ENCODE measurements at regions not wholly inside any gene's neighbourhood (a gene's known extent, or its start where the extent isn't known, plus 50 kb on each side); places are given as distances from the start of the nearest gene placed in this dataset.

GRCh38 chr18:42474577-42474976, 519.5 kb downstream of the PIK3C3 start:
- Histone ChIP-seq H3K4me3 (ENCODE audit: low read length) (no peak overlapping the region), H3K27ac (ENCODE audit: low read length) (no peak overlapping the region), H3K4me2 (ENCODE audit: low read length) (no peak overlapping the region), H3K9me3 (ENCODE audit: low read length) (no peaks in the 10 kb centered on the region), H3K9me2 (replicated peaks; ENCODE audit: low read length) (no peaks in the 10 kb centered on the region), H3K9ac (ENCODE audit: low read length) (no peak overlapping the region), H3K4me1 (ENCODE audit: insufficient read depth, low read length) (no peaks in the 10 kb centered on the region), H2AFZ (ENCODE audit: low read length) (no peak overlapping the region), H3K79me2 (ENCODE audit: low read length) (no peaks in the 10 kb centered on the region), H3F3A (ENCODE audit: low read length, unreplicated experiment) (no peaks in the 10 kb centered on the region), H3K27me3 (ENCODE audit: low read length) (no peaks in the 10 kb centered on the region), H4K20me1 (ENCODE audit: low read length) (no peaks in the 10 kb centered on the region), H3K36me3 (ENCODE audit: low read depth, low read length) (no peaks in the 10 kb centered on the region)
- no peak for ATAC-seq
- ChIA-PET POLR2A (ENCODE audit: unreplicated experiment) (no interaction called here), CTCF (no interaction called here)
- TF ChIP-seq CTCF (conservative IDR thresholded peaks at IDR 0.05; ENCODE audit: low read depth, low read length): no peak
- no peak for TF ChIP-seq EZH2 (IDR thresholded peaks at IDR 0.05; ENCODE audit: low read length, unreplicated experiment)
- TF ChIP-seq EZH2phosphoT487 (IDR thresholded peaks at IDR 0.05; ENCODE audit: borderline replicate concordance, low read length): no peak
- DNase-seq: no peak
- intact Hi-C loops (cut with micrococcal nuclease): no loop called here
- BruUV-seq (replicated peaks): no TSS peak

GRCh38 chr18:42475157-42475556, 520.1 kb downstream of the PIK3C3 start:
- H3K9ac ChIP-seq (ENCODE audit: low read length): no peak overlapping the region
- H3K4me1 ChIP-seq (ENCODE audit: insufficient read depth, low read length): no peaks in the 10 kb centered on the region
- DNase-seq: no peak
- H3K36me3 ChIP-seq (ENCODE audit: low read depth, low read length): no peaks in the 10 kb centered on the region
- no peak overlapping the region for H3K4me3 ChIP-seq (ENCODE audit: low read length)
- H3K9me2 ChIP-seq (replicated peaks; ENCODE audit: low read length): no peaks in the 10 kb centered on the region
- H3K79me2 ChIP-seq (ENCODE audit: low read length): no peaks in the 10 kb centered on the region
- ChIA-PET CTCF (no interaction called here), POLR2A (ENCODE audit: unreplicated experiment) (no interaction called here)
- TF ChIP-seq EZH2phosphoT487 (IDR thresholded peaks at IDR 0.05; ENCODE audit: borderline replicate concordance, low read length): no peak
- no peak for TF ChIP-seq EZH2 (IDR thresholded peaks at IDR 0.05; ENCODE audit: low read length, unreplicated experiment)
- no peak for TF ChIP-seq CTCF (conservative IDR thresholded peaks at IDR 0.05; ENCODE audit: low read depth, low read length)
- no TSS peak for BruUV-seq (replicated peaks)
- intact Hi-C loops (cut with micrococcal nuclease): no loop called here
- no peak for ATAC-seq
- H2AFZ ChIP-seq (ENCODE audit: low read length): no peak overlapping the region
- H3K27me3 ChIP-seq (ENCODE audit: low read length): no peaks in the 10 kb centered on the region
- H3K27ac ChIP-seq (ENCODE audit: low read length): no peak overlapping the region
- no peaks in the 10 kb centered on the region for H3K9me3 ChIP-seq (ENCODE audit: low read length)
- no peaks in the 10 kb centered on the region for H3F3A ChIP-seq (ENCODE audit: low read length, unreplicated experiment)
- H3K4me2 ChIP-seq (ENCODE audit: low read length): no peak overlapping the region
- H4K20me1 ChIP-seq (ENCODE audit: low read length): no peaks in the 10 kb centered on the region

GRCh38 chr18:42477267-42477666, 522.2 kb downstream of the PIK3C3 start:
- DNase-seq: no peak
- no peaks in the 10 kb centered on the region for H3K9me3 ChIP-seq (ENCODE audit: low read length)
- no peaks in the 10 kb centered on the region for H3F3A ChIP-seq (ENCODE audit: low read length, unreplicated experiment)
- intact Hi-C loops (cut with micrococcal nuclease): no loop called here
- H3K27me3 ChIP-seq (ENCODE audit: low read length): no peaks in the 10 kb centered on the region
- H3K4me1 ChIP-seq (ENCODE audit: insufficient read depth, low read length): no peaks in the 10 kb centered on the region
- H3K4me2 ChIP-seq (ENCODE audit: low read length): no peak overlapping the region
- H3K9ac ChIP-seq (ENCODE audit: low read length): no peak overlapping the region
- H3K79me2 ChIP-seq (ENCODE audit: low read length): no peaks in the 10 kb centered on the region
- CTCF ChIA-PET: no interaction called here
- H3K36me3 ChIP-seq (ENCODE audit: low read depth, low read length): no peaks in the 10 kb centered on the region
- no peak overlapping the region for H3K4me3 ChIP-seq (ENCODE audit: low read length)
- H2AFZ ChIP-seq (ENCODE audit: low read length): no peak overlapping the region
- no peaks in the 10 kb centered on the region for H4K20me1 ChIP-seq (ENCODE audit: low read length)
- no peaks in the 10 kb centered on the region for H3K9me2 ChIP-seq (replicated peaks; ENCODE audit: low read length)
- no TSS peak for BruUV-seq (replicated peaks)
- POLR2A ChIA-PET (ENCODE audit: unreplicated experiment): no interaction called here
- H3K27ac ChIP-seq (ENCODE audit: low read length): no peak overlapping the region
- TF ChIP-seq CTCF (conservative IDR thresholded peaks at IDR 0.05; ENCODE audit: low read depth, low read length): no peak
- TF ChIP-seq EZH2phosphoT487 (IDR thresholded peaks at IDR 0.05; ENCODE audit: borderline replicate concordance, low read length): no peak
- TF ChIP-seq EZH2 (IDR thresholded peaks at IDR 0.05; ENCODE audit: low read length, unreplicated experiment): no peak
- ATAC-seq: no peak
